Liver (tissue), 3 donors: ENCODE measurements at regions not wholly inside any gene's neighbourhood (a gene's known extent, or its start where the extent isn't known, plus 50 kb on each side); places are given as distances from the start of the nearest gene placed in this dataset.

ENCODE experiments used
- EGR1 ChIP-seq, 2 donors: IDR thresholded peaks; 2 replicates each; pipeline ENCODE4 v1.6.1; 2016 to 2018; ENCODE audit warnings: antibody characterized with exemption in 2 of 2, low read depth in 2 of 2
- FOXA1 ChIP-seq: IDR thresholded peaks from 2 replicates; pipeline ENCODE4 v1.6.1; 2016; ENCODE audit warnings: antibody characterized with exemption
- GABPA ChIP-seq, 2 donors: IDR thresholded peaks in 1 of 2; conservative IDR thresholded peaks in 1 of 2; 2 replicates each; pipeline ENCODE4 v1.6.1; 2016; ENCODE audit warnings: antibody characterized with exemption in 2 of 2, mild to moderate bottlenecking in 1 of 2, moderate library complexity in 1 of 2
- HNF4G ChIP-seq: IDR thresholded peaks from 2 replicates; pipeline ENCODE4 v1.6.1; 2016; ENCODE audit warnings: antibody characterized with exemption
- JUND ChIP-seq, 2 donors: IDR thresholded peaks; 2 replicates each; pipeline ENCODE4 v1.6.1; 2016; ENCODE audit warnings: antibody characterized with exemption in 2 of 2
- RAD21 ChIP-seq, 2 donors: IDR thresholded peaks; 2 replicates each; pipeline ENCODE4 v1.6.1; 2016; ENCODE audit warnings: antibody characterized with exemption in 2 of 2, mild to moderate bottlenecking in 2 of 2
- SP1 ChIP-seq: IDR thresholded peaks from 2 replicates; pipeline ENCODE4 v1.6.1; 2018; ENCODE audit warnings: antibody characterized with exemption, mild to moderate bottlenecking
- TAF1 ChIP-seq: conservative IDR thresholded peaks from 2 replicates; pipeline ENCODE4 v1.6.1; 2016; ENCODE audit warnings: antibody characterized with exemption, mild to moderate bottlenecking
- YY1 ChIP-seq: IDR thresholded peaks from 2 replicates; pipeline ENCODE4 v1.6.1; 2016; ENCODE audit warnings: antibody characterized with exemption, mild to moderate bottlenecking
- TF ChIP-seq, protein P1 (sequence below): fragments of 150-350 bp; IDR thresholded peaks from 2 replicates; pipeline ENCODE4 v1.5.1; 2017; ENCODE audit warnings: improper control_type of control experiment, low read depth, low read length; ENCODE audit not compliant: missing input control
- TF ChIP-seq, protein P2 (sequence below): IDR thresholded peaks from 2 replicates; pipeline ENCODE4 v1.6.1; 2016; ENCODE audit warnings: antibody characterized with exemption, mild to moderate bottlenecking
- TF ChIP-seq, protein P3 (sequence below): IDR thresholded peaks from 2 replicates; pipeline ENCODE4 v1.6.1; 2016; ENCODE audit warnings: antibody characterized with exemption
- TF ChIP-seq, protein P4 (sequence below): IDR thresholded peaks from 2 replicates; pipeline ENCODE4 v1.6.1; 2016; ENCODE audit warnings: antibody characterized with exemption
- donor health status: healthy.
- donor health status: healthy.

DNA sequence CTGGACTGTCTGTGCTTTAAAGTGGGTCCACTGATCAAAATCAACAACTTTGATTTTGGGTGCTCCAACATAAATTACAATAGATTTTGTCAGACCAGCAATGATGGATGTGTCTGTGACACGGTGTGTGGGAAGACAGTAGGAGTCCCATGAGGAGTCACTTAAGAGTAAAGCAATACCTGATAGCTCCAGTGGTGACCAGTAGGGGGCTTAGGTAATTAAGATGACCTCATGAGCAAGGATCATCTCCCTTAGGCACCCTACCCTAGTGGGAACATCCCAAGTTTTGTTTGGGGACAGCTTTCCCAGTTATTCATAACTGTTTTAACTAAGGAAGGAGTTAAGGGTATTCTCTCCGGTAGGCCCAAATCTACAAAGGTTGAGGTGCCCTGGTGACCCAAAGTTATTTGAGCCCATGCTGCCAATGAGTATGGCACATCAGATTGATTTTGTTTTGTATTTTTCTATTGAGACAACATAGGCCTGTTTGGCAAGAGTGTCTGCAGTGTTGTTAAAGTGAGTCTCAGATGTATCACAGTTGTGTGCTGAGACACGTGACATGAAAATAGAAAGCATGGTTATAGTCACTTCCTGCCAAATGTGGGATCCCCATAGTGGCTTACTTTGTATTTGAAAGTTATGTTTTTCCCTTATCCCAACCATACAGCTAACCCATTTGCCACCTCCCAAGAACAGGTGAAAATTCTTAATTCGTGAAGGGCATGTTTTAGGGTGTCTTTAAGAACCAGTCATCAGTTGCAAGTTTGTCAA, 1337.6 kb upstream of the SLC39A10 start:
- no peak for TF ChIP-seq EGR1 (IDR thresholded peaks at IDR 0.05; ENCODE audit: low read depth in 2 of 2)
- no peak for TF ChIP-seq TAF1
- TF ChIP-seq, protein P1, sequence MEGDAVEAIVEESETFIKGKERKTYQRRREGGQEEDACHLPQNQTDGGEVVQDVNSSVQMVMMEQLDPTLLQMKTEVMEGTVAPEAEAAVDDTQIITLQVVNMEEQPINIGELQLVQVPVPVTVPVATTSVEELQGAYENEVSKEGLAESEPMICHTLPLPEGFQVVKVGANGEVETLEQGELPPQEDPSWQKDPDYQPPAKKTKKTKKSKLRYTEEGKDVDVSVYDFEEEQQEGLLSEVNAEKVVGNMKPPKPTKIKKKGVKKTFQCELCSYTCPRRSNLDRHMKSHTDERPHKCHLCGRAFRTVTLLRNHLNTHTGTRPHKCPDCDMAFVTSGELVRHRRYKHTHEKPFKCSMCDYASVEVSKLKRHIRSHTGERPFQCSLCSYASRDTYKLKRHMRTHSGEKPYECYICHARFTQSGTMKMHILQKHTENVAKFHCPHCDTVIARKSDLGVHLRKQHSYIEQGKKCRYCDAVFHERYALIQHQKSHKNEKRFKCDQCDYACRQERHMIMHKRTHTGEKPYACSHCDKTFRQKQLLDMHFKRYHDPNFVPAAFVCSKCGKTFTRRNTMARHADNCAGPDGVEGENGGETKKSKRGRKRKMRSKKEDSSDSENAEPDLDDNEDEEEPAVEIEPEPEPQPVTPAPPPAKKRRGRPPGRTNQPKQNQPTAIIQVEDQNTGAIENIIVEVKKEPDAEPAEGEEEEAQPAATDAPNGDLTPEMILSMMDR: peak; percentile 14
- TF ChIP-seq SP1: no peak
- no peak for TF ChIP-seq RAD21 (IDR thresholded peaks at IDR 0.05)
- TF ChIP-seq FOXA1: no peak
- TF ChIP-seq JUND (IDR thresholded peaks at IDR 0.05): no peak
- TF ChIP-seq, protein P2, sequence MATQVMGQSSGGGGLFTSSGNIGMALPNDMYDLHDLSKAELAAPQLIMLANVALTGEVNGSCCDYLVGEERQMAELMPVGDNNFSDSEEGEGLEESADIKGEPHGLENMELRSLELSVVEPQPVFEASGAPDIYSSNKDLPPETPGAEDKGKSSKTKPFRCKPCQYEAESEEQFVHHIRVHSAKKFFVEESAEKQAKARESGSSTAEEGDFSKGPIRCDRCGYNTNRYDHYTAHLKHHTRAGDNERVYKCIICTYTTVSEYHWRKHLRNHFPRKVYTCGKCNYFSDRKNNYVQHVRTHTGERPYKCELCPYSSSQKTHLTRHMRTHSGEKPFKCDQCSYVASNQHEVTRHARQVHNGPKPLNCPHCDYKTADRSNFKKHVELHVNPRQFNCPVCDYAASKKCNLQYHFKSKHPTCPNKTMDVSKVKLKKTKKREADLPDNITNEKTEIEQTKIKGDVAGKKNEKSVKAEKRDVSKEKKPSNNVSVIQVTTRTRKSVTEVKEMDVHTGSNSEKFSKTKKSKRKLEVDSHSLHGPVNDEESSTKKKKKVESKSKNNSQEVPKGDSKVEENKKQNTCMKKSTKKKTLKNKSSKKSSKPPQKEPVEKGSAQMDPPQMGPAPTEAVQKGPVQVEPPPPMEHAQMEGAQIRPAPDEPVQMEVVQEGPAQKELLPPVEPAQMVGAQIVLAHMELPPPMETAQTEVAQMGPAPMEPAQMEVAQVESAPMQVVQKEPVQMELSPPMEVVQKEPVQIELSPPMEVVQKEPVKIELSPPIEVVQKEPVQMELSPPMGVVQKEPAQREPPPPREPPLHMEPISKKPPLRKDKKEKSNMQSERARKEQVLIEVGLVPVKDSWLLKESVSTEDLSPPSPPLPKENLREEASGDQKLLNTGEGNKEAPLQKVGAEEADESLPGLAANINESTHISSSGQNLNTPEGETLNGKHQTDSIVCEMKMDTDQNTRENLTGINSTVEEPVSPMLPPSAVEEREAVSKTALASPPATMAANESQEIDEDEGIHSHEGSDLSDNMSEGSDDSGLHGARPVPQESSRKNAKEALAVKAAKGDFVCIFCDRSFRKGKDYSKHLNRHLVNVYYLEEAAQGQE: no peak
- TF ChIP-seq, protein P3, sequence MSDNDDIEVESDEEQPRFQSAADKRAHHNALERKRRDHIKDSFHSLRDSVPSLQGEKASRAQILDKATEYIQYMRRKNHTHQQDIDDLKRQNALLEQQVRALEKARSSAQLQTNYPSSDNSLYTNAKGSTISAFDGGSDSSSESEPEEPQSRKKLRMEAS: no peak
- TF ChIP-seq GABPA (IDR thresholded peaks at IDR 0.05 in 1 of 2, conservative IDR thresholded peaks at IDR 0.05 in 1 of 2): no peak
- no peak for TF ChIP-seq HNF4G
- TF ChIP-seq YY1: no peak
- TF ChIP-seq, protein P4, sequence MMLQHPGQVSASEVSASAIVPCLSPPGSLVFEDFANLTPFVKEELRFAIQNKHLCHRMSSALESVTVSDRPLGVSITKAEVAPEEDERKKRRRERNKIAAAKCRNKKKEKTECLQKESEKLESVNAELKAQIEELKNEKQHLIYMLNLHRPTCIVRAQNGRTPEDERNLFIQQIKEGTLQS: no peak
